Testis (tissue), 2 donors: ENCODE measurements at regions not wholly inside any gene's neighbourhood (a gene's known extent, or its start where the extent isn't known, plus 50 kb on each side); places are given as distances from the start of the nearest gene placed in this dataset.
"Not testable (repeated sequence)": the region's sequence is repeated elsewhere in the genome, so short reads cannot be mapped to it uniquely, and the experiment has no call there.

Experiments used
- DNase-seq: peaks from one replicate; pipeline ENCODE4 v3.0.0-alpha.2; 2019
- H3K27ac ChIP-seq, 2 donors: fragments of 200-600 bp; sonication (generic); one replicate each; pipeline ENCODE4 v1.5.1; 2019
- H3K27me3 ChIP-seq: fragments of 200-600 bp; sonication (generic); one replicate; pipeline ENCODE4 v1.5.1; 2019
- H3K36me3 ChIP-seq: fragments of 200-600 bp; sonication (generic); one replicate; pipeline ENCODE4 v1.5.1; 2017; ENCODE audit warnings: low read depth; ENCODE audit errors: missing control alignments
- H3K4me1 ChIP-seq: fragments of 200-600 bp; sonication (generic); one replicate; pipeline ENCODE4 v1.5.1; 2019
- H3K4me3 ChIP-seq, 2 donors: fragments of 200-600 bp; sonication (generic); one replicate each; pipeline ENCODE4 v1.5.1; 2017 to 2019
- H3K9me3 ChIP-seq: fragments of 200-600 bp; sonication (generic); one replicate; pipeline ENCODE4 v1.5.1; 2017
- CTCF ChIP-seq, 3 experiments: fragments of 450-650 bp in 2 of 3; fragments of 200-600 bp in 1 of 3; sonication (generic) in 1 of 3; IDR thresholded peaks; one replicate each; pipeline ENCODE4 v1.5.1; 2016 to 2019; ENCODE audit warnings: antibody characterized with exemption in 3 of 3, mild to moderate bottlenecking in 2 of 3, moderate library complexity in 1 of 3
- POLR2A ChIP-seq: fragments of 450-650 bp; IDR thresholded peaks from one replicate; pipeline ENCODE4 v1.6.1; 2017; ENCODE audit warnings: antibody characterized with exemption, mild to moderate bottlenecking, moderate library complexity
- WGBS, 2 donors: methylation state at CpG; one replicate each; pipeline ENCODE4 v1.1.5; 2018; 5-methylcytosine and 5-hydroxymethylcytosine counted together
- intact Hi-C: fragments of 100-400 bp; cut with DNase I; formaldehyde crosslinking; loops from one replicate; pipeline ENCODE4 v1.15.1; 2023; ENCODE audit warnings: low total_unique reads

- no peak overlapping the region for H3K4me3 ChIP-seq
- no peaks in the 10 kb centered on the region for H3K27me3 ChIP-seq
- intact Hi-C loops = no loop called here
- peaks cover 4% of the 10 kb centered on the region for H3K4me1 ChIP-seq
- 52 to 59% methylated on average over 7 of the region's 7 CpGs for WGBS, 2 donors
- H3K27ac ChIP-seq = no peak overlapping the region
- H3K9me3 ChIP-seq = no peaks in the 10 kb centered on the region
- DNase-seq = no peak
- no peaks in the 10 kb centered on the region for H3K36me3 ChIP-seq
- no peak for TF ChIP-seq POLR2A
- TF ChIP-seq CTCF (IDR thresholded peaks at IDR 0.05) = no peak
Measured at GRCh38 chr2:238525990-238526389, 99.3 kb downstream of the ASB1 start.

- 59 to 76% methylated on average over 2 to 3 of the region's 3 CpGs for WGBS, 2 donors
- Histone ChIP-seq H3K27ac (no peak overlapping the region), H3K36me3 (no peaks in the 10 kb centered on the region), H3K4me3 (no peak overlapping the region), H3K4me1 (peaks cover 4% of the 10 kb centered on the region), H3K9me3 (no peaks in the 10 kb centered on the region), H3K27me3 (no peaks in the 10 kb centered on the region)
- intact Hi-C loops = no loop called here
- TF ChIP-seq POLR2A (no peak), CTCF (IDR thresholded peaks at IDR 0.05) (no peak)
- DNase-seq = no peak
Measured at GRCh38 chr2:238527565-238527964, 100.8 kb downstream of the ASB1 start.

- H3K27ac ChIP-seq = no peak overlapping the region
Measured at GRCh38 chr2:238528953-238529781, 102.4 kb downstream of the ASB1 start.

GRCh38 chr2:238531017-238531645 lies 104.4 kb downstream of the ASB1 start:
- H3K4me3 ChIP-seq, H3K27ac ChIP-seq, DNase-seq, H3K4me1 ChIP-seq, H3K9me3 ChIP-seq, intact Hi-C loops, H3K36me3 ChIP-seq, H3K27me3 ChIP-seq: not testable (repeated sequence)
- 74 to 76% methylated on average over 4 of the region's 4 CpGs for WGBS, 2 donors

More at GRCh38 chr2:238528953-238529781, 102.4 kb downstream of the ASB1 start:
- Histone ChIP-seq H3K27me3 (no peaks in the 10 kb centered on the region), H3K9me3 (no peaks in the 10 kb centered on the region), H3K36me3 (no peaks in the 10 kb centered on the region), H3K4me1 (no peaks in the 10 kb centered on the region), H3K4me3 (no peak overlapping the region)
- no peak for DNase-seq
- 85 to 95% methylated on average over 10 of the region's 10 CpGs for WGBS, 2 donors
- TF ChIP-seq POLR2A (no peak), CTCF (IDR thresholded peaks at IDR 0.05) (no peak)
- intact Hi-C loops = no loop called here

GRCh38 chr2:238543732-238544131 lies 117.0 kb downstream of the ASB1 start:
- H3K27me3 ChIP-seq, DNase-seq, H3K27ac ChIP-seq, intact Hi-C loops, H3K36me3 ChIP-seq, H3K9me3 ChIP-seq, H3K4me1 ChIP-seq, H3K4me3 ChIP-seq: not testable (repeated sequence)
- WGBS, 2 donors = 40 to 64% methylated on average over 1 to 3 of the region's 3 CpGs
